AG04450 (cell line): ENCODE measurements at regions not wholly inside any gene's neighbourhood (a gene's known extent, or its start where the extent isn't known, plus 50 kb on each side); places are given as distances from the start of the nearest gene placed in this dataset.

Source experiments
- CTCF ChIA-PET: fragments of 300-600, 350-600 bp; formaldehyde crosslinking; extraction: SDS; loops from one replicate; lab custom pipeline; 2022; ENCODE audit warnings: antibody characterized with exemption, inconsistent platforms; lab: Charles Lee
- POLR2A ChIA-PET: fragments of 350-600 bp; formaldehyde crosslinking; extraction: SDS; loops from one replicate; lab custom pipeline; 2021; ENCODE audit warnings: antibody characterized with exemption, inconsistent platforms; lab: Yijun Ruan, JAX
- DNase-seq: peaks from one replicate; pipeline ENCODE4 v3.0.0-alpha.2; 2011; ENCODE audit warnings: low read depth, low spot score
- H3K27ac ChIP-seq: one replicate; pipeline ENCODE4 v1.5.1; 2012; ENCODE audit warnings: low read depth, low read length, control low read depth
- H3K27me3 ChIP-seq: one replicate; pipeline ENCODE4 v1.6.0; 2012; ENCODE audit warnings: low read length; ENCODE audit not compliant: control insufficient read depth, insufficient read depth
- H3K4me3 ChIP-seq: 2 replicates; pipeline ENCODE4 v1.5.1; 2011; ENCODE audit warnings: mild to moderate bottlenecking, low read depth, low read length, control low read depth
- H3K9me3 ChIP-seq: 2 replicates; pipeline ENCODE4 v1.5.1; 2012; ENCODE audit warnings: low read length; ENCODE audit not compliant: control insufficient read depth, insufficient read depth
- CTCF ChIP-seq: IDR thresholded peaks from 2 replicates; pipeline ENCODE4 v1.5.1; 2011; ENCODE audit warnings: low read depth, low read length, control low read depth, inconsistent platforms

DNA sequence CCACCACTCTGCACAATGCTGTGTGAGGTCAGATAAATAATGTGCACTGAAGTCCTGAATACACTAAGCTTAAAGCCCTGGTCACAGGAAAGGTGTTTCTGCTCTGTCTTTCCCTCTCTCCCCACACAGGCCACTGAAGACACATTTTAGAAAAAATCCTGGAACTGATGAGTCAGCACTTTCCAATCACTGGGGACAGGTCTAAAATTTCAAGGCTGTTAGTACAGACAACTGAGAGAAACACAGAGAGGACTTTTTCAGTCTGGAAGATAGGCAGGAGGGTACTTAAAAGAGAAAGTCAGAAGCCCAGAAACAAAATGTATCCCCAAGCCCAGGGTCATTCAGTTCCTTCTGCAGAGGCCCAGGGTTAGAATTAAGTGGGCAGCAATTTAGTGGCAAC, 333.9 kb upstream of the CCDC196 start:
- Histone ChIP-seq H3K4me3 (no peak overlapping the region), H3K9me3 (no peaks in the 10 kb centered on the region), H3K27ac (no peak overlapping the region), H3K27me3 (no peaks in the 10 kb centered on the region)
- ChIA-PET CTCF (no interaction called here), POLR2A (no interaction called here)
- no peak for DNase-seq
- TF ChIP-seq CTCF, result no peak

- CTCF ChIA-PET, result no interaction called here
Observed at GRCh38 chr14:66152747-66153146, 333.4 kb upstream of the CCDC196 start.

GRCh38 chr14:66163023-66163422, 323.1 kb upstream of the CCDC196 start:
- DNase-seq, result no peak

More at GRCh38 chr14:66152747-66153146, 333.4 kb upstream of the CCDC196 start:
- H3K9me3 ChIP-seq, result no peaks in the 10 kb centered on the region
- no peak overlapping the region for H3K4me3 ChIP-seq
- DNase-seq, result no peak
- H3K27me3 ChIP-seq, result no peaks in the 10 kb centered on the region
- POLR2A ChIA-PET, result no interaction called here
- no peak overlapping the region for H3K27ac ChIP-seq
- TF ChIP-seq CTCF, result no peak

DNA sequence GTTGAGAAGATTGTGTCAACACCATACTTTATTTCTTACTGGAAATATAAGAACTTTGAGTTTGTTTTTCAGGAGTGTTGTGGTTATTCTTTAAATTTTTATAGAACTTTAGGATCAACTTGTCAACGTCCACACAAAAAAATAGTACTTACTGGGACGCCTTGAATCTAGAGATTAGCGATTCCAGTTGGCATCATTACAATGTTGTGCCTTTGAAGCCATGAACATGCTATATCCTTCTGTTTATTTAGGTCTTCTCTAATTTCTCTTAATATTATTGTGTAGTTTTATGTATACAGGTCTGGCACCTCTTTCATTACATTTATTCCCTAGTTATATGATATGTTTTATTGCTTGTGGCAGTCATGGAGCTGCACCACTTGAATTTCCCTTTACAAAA, 320.8 kb upstream of the CCDC196 start:
- H3K27me3 ChIP-seq, result no peaks in the 10 kb centered on the region
- TF ChIP-seq CTCF, result no peak
- no peak overlapping the region for H3K27ac ChIP-seq
- POLR2A ChIA-PET, result no interaction called here
- DNase-seq, result no peak
- CTCF ChIA-PET, result interaction anchor here (0.5 kb wide), 1 partner anchor 28 kb away, joined by 3 read pairs; no protein-coding TSS in a partner anchor
- no peaks in the 10 kb centered on the region for H3K9me3 ChIP-seq
- H3K4me3 ChIP-seq, result no peak overlapping the region

More at GRCh38 chr14:66163023-66163422, 323.1 kb upstream of the CCDC196 start:
- no peak overlapping the region for H3K27ac ChIP-seq
- ChIA-PET POLR2A (no interaction called here), CTCF (no interaction called here)
- no peak overlapping the region for H3K4me3 ChIP-seq
- TF ChIP-seq CTCF, result no peak
- no peaks in the 10 kb centered on the region for H3K9me3 ChIP-seq
- no peaks in the 10 kb centered on the region for H3K27me3 ChIP-seq

DNA sequence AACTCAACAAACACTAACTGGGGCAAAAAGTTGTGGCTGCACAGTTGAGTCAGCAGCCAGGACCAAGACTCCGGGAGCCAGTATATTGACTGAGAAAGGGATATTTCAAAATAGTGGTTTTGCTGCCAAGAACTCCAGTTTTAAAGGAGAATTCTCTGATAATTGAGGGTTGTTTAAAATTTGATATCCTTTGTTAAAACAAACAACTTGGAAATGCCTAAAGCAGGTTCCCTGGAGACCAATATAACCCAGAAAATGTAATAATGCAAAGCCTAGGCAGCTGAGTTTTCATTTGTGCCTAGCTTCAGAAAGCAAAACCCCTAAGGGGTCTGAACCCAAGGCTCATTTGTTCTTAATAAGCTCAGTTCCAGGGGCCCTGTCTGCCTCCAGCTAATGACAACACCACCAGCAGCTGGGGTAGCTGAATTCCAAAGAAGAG, 311.7 kb upstream of the CCDC196 start:
- TF ChIP-seq CTCF, result no peak
- no peak for DNase-seq
- Histone ChIP-seq H3K27ac (no peak overlapping the region), H3K4me3 (no peak overlapping the region), H3K27me3 (no peaks in the 10 kb centered on the region), H3K9me3 (peaks cover 4% of the 10 kb centered on the region; the same call in 1 of the 2 replicates)
- ChIA-PET CTCF (no interaction called here), POLR2A (no interaction called here)
